HG02588 (cell line): ENCODE measurements at regions not wholly inside any gene's neighbourhood (a gene's known extent, or its start where the extent isn't known, plus 50 kb on each side); places are given as distances from the start of the nearest gene placed in this dataset.
"Not testable (repeated sequence)": the region's sequence is repeated elsewhere in the genome, so short reads cannot be mapped to it uniquely, and the experiment has no call there.

Experiments used
- ATAC-seq: cut with Tn5 transposase; IDR thresholded peaks from one replicate; pipeline ENCODE4 v1.9.1; 2021; ENCODE audit warnings: mild to moderate bottlenecking, moderate library complexity; ENCODE audit not compliant: unreplicated experiment

DNA sequence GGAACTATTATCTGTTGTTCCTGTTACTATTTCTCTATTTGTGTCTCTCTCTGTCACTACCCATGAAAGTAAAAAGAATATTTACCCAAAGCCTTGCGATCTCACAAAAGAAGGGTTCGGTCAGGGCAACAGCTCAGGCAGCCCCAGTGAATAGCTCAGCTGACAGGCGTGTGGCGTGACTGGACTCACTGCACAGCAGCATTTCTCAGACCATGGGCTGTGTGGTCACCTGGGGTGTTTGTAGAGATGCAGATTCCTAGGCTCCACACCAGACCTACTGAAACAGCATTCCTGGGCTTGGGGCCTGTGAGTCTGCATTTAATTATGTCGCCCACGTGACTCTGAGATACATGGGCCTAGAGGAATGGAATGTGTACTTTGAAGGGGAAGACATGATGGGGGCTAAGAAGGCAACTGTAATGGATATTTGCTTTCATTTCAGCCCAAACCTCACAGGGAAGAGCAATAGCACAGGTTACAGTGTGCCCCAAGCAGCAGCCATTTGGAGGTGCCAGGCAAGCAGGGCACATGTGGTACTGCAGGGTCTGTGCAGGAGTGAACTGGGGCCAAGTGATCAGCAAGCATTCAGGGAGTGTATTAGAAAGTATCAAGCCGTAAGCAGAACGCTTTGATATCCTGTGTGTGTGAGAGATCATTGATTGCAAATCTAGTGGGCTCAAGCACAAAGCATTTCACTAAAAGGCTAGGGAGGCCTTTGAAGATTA lies 90.4 kb upstream of the RBMS1 start:
- ATAC-seq: no peak

DNA sequence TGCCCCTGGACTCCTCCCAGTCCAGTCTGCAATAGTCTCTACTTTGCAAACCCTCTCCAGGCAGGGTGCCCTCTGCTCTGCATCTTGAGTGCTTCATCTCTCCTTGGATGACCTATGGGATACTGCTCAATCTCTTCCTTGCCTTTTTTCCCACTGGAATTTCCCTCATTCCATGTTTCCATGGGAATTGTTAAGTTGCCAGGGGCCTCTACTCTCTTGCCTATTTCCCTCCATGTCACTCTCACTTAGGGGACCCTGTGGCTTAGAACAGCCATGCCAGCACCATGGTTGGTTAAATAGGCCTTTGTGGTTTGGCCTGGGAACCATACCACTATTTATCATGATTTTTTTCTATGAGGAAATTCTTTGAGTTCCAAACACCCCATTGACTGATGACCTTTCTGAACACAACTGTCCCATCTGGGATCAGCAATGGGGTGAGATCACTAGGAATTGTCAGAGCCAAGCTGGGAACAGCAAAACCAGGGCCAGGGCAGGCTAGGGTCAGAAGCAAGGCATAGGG lies 91.4 kb upstream of the RBMS1 start:
- ATAC-seq: no peak

DNA sequence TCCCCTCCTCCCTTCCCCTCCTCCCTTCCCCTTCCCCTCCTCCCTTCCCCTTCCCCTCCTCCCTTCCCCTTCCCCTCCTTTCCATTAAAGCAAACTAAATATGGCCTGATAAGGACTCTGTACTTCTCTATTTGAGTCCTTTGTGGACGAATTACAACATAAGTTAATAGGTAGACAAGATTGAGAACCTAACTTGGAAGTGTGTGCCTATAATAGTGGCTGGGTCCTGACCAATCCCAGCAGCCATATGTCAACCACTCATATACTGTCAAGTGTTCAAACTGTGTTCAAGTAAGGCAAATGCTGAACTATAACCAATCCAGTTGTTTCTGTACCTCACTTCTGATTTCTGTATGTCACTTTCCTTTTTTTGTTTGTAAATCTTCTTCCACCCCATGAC lies 97.1 kb upstream of the RBMS1 start:
- ATAC-seq: no peak

GRCh38 chr2:160592401-160592800 lies 98.8 kb upstream of the RBMS1 start:
- no peak for ATAC-seq

GRCh38 chr2:160592993-160593392 lies 99.4 kb upstream of the RBMS1 start:
- no peak for ATAC-seq

GRCh38 chr2:160596441-160596840 lies 102.8 kb upstream of the RBMS1 start:
- no peak for ATAC-seq

DNA sequence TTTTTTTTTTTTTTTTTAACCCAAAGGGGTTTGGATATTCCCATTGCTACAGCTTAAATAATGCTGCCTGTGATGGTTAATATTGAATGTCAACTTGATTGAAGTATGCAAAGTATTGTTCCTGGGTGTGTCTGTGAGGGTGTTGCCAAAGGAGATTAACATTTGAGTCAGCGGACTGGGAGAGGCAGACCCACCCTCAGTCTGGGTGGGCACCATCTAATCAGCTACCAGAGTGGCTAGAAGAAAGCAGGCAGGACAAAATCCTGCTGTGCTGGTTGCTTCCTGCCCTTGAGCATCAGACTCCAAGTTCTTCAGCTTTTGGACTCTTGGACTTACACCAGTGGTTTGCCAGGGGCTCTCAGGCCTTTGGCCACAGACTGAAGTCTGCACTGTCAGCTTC lies 106.8 kb upstream of the RBMS1 start:
- ATAC-seq: not testable (repeated sequence)

DNA sequence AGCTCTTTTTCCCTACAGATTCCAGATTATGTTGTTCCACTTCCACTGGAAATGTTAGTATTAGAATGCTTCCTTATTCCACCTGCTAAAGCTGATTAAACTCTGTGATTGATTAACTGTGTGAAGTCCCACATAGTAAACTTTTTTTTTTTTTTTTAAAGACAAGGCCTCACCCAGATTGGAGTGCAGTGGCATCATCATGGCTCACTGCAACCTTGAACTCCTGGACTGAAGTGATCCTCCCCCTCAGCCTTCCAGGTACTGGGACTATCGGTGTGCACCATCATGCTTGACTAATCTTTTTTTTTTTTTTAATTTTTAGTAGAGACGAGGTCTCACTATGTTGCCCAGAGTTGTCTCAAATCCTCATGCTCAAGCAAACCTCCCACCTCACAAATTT lies 108.5 kb upstream of the RBMS1 start:
- no peak for ATAC-seq

GRCh38 chr2:160603771-160604510 lies 110.3 kb upstream of the RBMS1 start:
- no peak for ATAC-seq

DNA sequence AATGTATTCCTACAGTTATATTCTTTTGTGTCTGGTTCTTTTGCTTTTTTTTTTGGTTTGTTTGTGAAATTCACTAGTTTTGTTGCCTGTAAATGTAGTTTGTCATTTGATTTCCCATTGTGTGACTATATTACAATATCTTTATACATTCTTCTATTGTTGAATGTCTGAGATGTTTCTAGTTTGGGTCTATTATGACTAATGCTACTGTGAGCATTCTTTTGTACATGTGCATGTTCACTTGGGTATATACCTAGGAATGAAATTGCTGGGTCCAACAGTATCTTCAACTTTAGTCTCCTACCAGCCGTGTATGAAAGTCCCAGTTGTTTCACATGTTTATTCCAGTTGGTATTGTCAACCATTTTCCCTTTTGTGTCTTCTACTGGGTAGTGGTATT lies 112.7 kb upstream of the RBMS1 start:
- ATAC-seq: no peak

- no peak for ATAC-seq
Observed at GRCh38 chr2:160608599-160608998, 115.0 kb upstream of the RBMS1 start.

- ATAC-seq: no peak
Observed at GRCh38 chr2:160609346-160609745, 115.7 kb upstream of the RBMS1 start.

DNA sequence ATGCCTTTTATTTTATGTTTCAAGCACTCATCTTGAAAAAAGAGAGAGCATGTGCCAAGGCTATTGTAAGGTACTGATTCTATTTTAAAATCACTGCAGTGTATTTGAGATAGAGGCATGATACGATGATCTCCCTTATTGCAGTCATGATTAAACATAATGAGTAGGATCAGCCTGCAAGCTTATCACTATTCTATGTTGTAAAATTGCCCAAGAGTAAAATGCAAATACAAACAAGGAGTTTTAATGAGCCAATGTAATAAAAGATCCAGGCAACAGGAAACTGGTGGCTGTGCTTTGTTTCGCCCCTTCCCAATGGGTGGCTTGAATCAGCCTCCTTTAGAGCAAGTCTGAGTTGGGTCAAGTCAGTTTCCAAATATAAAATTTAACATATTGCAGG lies 116.4 kb upstream of the RBMS1 start:
- no peak for ATAC-seq

- no peak for ATAC-seq
Observed at GRCh38 chr2:160612266-160612856, 118.8 kb upstream of the RBMS1 start.

- ATAC-seq: no peak
Observed at GRCh38 chr2:160613466-160614153, 120.0 kb upstream of the RBMS1 start.

DNA sequence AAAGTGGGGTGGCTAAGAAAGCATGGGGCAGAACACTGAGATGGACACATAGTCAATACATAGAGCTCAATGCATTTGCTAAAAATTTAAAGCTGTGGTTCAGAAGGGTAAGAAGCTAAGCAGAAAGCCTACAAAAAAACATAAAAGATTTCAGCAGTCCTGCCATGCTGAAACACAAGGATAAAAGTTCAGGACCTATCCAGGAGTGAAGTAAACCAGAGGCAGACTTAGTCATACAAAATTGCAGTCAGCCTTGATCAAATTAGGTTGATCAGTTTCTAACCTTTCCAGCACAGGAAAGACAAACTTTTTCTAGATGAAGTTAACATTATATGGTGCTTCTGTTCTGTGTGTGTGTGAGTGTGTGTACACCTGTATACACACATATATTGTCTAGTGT lies 120.8 kb upstream of the RBMS1 start:
- ATAC-seq: no peak

DNA sequence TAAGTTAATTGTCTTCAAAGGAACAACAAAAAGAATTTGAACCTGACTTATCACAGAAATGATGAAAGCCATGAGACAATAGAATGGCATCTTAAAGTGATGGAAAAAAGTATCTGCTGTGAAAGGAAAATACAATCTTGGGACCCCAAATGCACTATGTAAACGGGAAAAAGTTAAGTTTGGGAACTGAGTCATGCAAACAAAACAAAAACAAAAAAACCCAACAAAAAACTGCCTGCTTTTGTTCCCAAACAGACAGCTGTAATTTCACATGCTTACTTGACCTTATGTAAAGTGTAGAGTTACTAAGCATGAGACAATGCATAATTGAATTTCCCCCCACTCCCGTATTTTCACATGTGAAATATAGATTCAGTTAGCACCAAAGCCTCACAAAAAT lies 122.1 kb upstream of the RBMS1 start:
- no peak for ATAC-seq

DNA sequence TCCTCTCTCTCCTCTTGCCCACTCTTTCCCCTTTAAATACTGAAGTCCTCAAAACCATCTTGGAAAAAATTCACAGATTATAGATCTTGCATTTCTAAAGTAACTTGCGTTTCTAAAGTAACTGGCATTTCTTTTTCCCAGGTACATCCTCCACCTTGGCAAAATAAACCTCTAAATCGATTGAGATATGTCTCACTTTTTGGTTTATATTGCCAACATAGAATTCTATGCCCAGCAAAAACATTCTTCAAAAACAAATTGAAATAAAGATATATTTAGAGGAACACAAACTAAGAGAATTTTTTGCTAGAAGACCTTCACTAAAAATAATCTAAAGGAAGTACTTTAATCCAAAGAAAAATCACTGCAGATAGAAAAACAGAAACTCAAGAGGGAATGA lies 122.5 kb upstream of the RBMS1 start:
- ATAC-seq: no peak

- ATAC-seq: no peak
Observed at GRCh38 chr2:160621748-160622147, 128.1 kb upstream of the RBMS1 start.

- ATAC-seq: not testable (repeated sequence)
Observed at GRCh38 chr2:160628020-160628637, 134.5 kb upstream of the RBMS1 start.

GRCh38 chr2:160628811-160629210 lies 135.2 kb upstream of the RBMS1 start:
- ATAC-seq: no peak
